Subcutaneous abdominal adipose tissue (tissue), 5 donors: ENCODE measurements at regions not wholly inside any gene's neighbourhood (a gene's known extent, or its start where the extent isn't known, plus 50 kb on each side); places are given as distances from the start of the nearest gene placed in this dataset.

Source experiments
- H3K27ac ChIP-seq: one replicate; pipeline ENCODE4 v1.7.0; 2013; ENCODE audit warnings: low read depth, mild to moderate bottlenecking, inconsistent platforms, low read length, moderate library complexity
- H3K27me3 ChIP-seq, 5 donors: one replicate each; pipeline ENCODE4 v1.7.0; 2013; ENCODE audit warnings: low read length in 5 of 5, inconsistent platforms in 1 of 5; ENCODE audit not compliant: control insufficient read depth in 5 of 5, insufficient read depth in 4 of 5
- H3K36me3 ChIP-seq, 5 donors: one replicate each; pipeline ENCODE4 v1.7.0; 2013; ENCODE audit warnings: low read length in 5 of 5; ENCODE audit not compliant: control insufficient read depth in 5 of 5, insufficient read depth in 5 of 5
- H3K4me1 ChIP-seq, 5 donors: one replicate each; pipeline ENCODE4 v1.7.0; 2013; ENCODE audit warnings: low read length in 5 of 5, mild to moderate bottlenecking in 3 of 5, moderate library complexity in 1 of 5; ENCODE audit not compliant: control insufficient read depth in 5 of 5, insufficient read depth in 5 of 5
- H3K4me3 ChIP-seq, 5 donors: one replicate each; pipeline ENCODE4 v1.7.0; 2013; ENCODE audit warnings: low read length in 5 of 5, low read depth in 1 of 5
- H3K9ac ChIP-seq, 5 donors: one replicate each; pipeline ENCODE4 v1.7.0; 2013; ENCODE audit warnings: low read length in 5 of 5, mild to moderate bottlenecking in 4 of 5, moderate library complexity in 3 of 5
- H3K9me3 ChIP-seq, 5 donors: one replicate each; pipeline ENCODE4 v1.7.0; 2013; ENCODE audit warnings: low read length in 5 of 5; ENCODE audit not compliant: control insufficient read depth in 5 of 5
- donor health status: healthy.
- donor health status: healthy.
- donor health status: healthy.
- donor health status: healthy.
- donor health status: healthy.

DNA sequence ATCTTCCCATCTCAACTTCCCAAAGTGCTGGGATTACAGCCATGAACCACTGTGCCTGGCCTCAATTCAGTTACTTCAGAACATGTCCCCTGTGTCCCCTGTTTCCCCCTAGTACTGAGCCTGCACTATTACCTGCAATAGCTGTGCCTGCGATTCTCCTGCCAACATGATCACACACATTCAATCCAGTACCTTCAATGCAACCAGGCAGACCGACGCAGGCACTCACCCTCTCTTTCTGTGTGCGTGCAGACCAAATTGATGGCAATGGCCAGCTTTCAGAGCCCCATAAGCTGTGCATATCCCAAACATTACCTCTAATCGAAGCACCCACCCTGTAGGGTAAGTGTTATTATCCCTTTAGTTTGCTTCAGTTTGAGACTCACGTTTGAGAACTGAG lies 73.0 kb upstream of the EPHB3 start:
- Histone ChIP-seq H3K4me1 (peaks cover 0 to 8% (median 0%) of the 10 kb centered on the region in 5 donors), H3K27me3 (peaks cover 9 to 24% (median 14%) of the 10 kb centered on the region in 5 donors), H3K9ac (no peak overlapping the region), H3K36me3 (no peaks in the 10 kb centered on the region), H3K27ac (no peak overlapping the region), H3K4me3 (no peak overlapping the region), H3K9me3 (no peaks in the 10 kb centered on the region)

DNA sequence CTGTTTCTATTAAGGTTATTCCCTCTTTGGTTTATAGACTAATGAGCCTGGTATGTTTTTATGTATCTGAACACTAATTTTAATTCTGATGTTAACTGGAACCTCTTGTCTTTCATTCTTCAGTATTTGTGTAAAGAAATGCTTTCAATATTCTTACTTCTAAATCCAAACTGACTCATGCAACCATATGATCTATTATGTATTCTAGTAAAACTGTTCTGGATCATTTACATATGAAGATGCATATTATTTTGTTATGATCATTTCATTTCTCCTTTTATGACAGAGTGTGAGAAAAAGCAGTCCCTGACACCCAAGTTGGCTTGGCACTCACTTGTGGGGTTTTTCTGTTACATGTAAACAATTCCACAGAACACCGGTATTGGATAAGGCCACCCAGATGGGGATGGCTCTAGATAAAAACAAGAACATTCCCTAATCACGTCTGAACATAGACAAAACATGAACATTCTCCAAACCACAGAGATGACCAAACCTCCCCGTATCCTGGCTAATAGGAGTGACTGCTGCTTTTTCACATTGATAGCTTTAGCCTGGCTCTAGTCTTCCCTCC lies 72.2 kb upstream of the EPHB3 start:
- Histone ChIP-seq H3K4me1 (peaks cover 0 to 11% (median 0%) of the 10 kb centered on the region in 5 donors), H3K9ac (no peak overlapping the region), H3K27ac (no peak overlapping the region), H3K4me3 (no peak overlapping the region), H3K9me3 (no peaks in the 10 kb centered on the region), H3K36me3 (no peaks in the 10 kb centered on the region), H3K27me3 (peaks cover 11 to 30% (median 17%) of the 10 kb centered on the region in 5 donors)

DNA sequence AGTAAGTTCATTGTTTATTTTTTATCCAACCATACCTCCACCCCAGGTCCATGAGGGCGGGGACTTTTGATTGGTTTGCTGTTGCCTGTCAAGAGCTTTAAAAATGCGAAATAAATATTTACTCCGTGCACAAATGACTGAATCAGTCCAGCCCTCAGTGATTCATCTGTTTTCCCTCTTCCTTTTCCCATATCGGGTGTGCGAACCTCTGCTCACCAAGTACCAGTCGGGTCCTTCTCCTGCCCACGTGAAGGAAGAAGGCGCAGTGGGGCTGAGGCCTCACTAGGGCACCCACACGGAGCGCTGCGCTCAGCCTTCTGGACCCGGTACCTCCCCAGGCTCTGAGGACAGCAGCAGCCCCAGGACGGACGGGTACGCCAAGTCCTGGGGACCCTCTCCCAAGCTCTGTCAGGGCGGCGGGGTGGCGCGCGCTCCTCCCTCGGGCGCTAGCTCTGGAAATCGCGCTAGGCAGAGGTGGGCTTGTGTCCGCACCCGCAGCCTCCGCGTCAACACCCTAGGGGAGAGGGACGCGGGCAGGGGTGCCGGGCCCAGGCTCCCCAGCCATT lies 70.5 kb upstream of the EPHB3 start:
- Histone ChIP-seq H3K4me3 (no peak overlapping the region), H3K36me3 (no peaks in the 10 kb centered on the region), H3K4me1 (peaks cover 0 to 11% (median 0%) of the 10 kb centered on the region in 5 donors), H3K27ac (no peak overlapping the region), H3K27me3 (peaks cover 11 to 30% (median 17%) of the 10 kb centered on the region in 5 donors), H3K9ac (no peak overlapping the region), H3K9me3 (no peaks in the 10 kb centered on the region)

DNA sequence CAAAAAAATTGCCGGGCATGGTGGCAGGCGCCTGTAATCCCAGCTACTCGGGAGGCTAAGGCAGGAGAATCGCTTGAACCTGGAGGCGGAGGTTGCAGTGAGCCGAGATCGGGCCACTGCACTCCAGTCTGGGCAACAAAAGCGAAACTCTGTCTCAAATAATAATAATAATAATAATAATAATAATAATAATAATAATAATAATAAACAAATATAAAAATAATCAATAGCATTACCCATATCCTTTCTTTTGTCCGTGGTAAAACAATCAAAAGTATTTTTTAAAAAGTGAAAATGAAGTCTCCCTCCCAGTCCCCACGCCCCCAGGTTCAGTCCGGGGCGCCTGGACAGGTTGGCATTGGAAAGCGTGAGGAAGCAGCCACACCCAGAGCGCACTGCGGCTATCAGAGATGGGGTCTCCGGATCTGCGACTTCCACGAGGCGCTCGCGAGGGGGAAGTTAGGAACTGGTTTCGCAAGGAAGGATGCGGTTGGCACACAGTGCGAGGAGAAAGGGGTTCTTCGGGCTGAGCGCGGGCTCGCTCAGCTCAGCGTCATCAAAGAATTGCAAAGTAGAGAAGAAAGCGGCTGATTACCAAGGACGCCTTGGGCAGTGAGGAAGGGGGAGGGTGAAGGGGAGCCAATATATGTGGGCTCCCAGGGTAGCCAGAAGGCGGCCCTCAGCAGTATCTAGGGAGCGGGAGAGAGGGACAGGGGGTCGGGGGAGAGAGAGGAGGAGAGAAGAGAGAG lies 69.5 kb upstream of the EPHB3 start:
- H3K36me3 ChIP-seq, result no peaks in the 10 kb centered on the region
- H3K27ac ChIP-seq, result no peak overlapping the region
- H3K9ac ChIP-seq, result no peak overlapping the region
- H3K4me1 ChIP-seq, result peaks cover 0 to 11% (median 0%) of the 10 kb centered on the region in 5 donors
- H3K9me3 ChIP-seq, result no peaks in the 10 kb centered on the region
- peak overlapping the region in 1 of 5 donors; percentile 9 for H3K4me3 ChIP-seq
- H3K27me3 ChIP-seq, result peaks cover 11 to 30% (median 17%) of the 10 kb centered on the region in 5 donors

DNA sequence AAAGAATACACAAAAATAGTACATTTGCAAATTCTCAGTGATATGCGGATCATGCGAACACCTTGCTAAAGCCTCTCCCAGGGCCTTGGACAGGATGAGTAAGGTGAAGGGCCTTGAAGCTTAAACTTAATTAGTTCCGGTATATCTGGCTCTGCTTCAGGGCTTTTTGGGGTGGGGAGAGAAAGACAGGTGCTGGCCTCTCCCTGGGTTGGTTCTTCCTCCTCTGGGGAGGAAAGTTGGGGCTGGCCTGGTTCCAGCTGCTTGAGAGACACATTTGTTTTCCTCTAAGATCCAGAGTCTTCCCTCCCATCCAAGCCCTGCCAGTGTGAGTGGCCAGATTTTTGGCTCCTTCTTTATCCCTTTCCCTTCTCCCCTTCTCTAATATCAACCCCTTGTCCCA lies 64.7 kb upstream of the EPHB3 start:
- H3K36me3 ChIP-seq, result no peaks in the 10 kb centered on the region

DNA sequence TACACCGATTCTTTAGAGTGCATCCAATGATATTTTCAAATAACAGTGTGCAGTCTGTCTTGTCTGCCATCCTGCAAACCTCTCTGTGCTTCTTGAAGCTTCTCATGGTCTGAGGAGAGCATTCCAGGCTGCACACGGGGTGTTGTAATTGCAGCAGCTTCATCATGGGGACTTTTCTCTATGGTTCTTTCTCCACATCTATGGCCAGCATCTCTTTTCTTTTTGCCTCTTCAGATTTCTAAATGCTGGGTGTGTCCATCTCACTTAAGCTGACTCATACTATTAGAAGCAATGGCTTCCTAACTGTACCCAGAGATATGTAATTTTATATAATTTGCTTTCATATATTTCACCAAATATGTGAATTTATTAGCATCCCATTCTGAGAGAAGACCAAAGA lies 63.8 kb upstream of the EPHB3 start:
- Histone ChIP-seq H3K9me3 (peaks cover 0 to 8% (median 4%) of the 10 kb centered on the region in 5 donors), H3K4me1 (peaks cover 0 to 4% (median 0%) of the 10 kb centered on the region in 5 donors), H3K27me3 (peaks cover 0 to 23% (median 3%) of the 10 kb centered on the region in 5 donors), H3K9ac (no peak overlapping the region), H3K36me3 (no peaks in the 10 kb centered on the region), H3K27ac (no peak overlapping the region), H3K4me3 (no peak overlapping the region)

More for the DNA sequence above, 64.7 kb upstream of the EPHB3 start:
- Histone ChIP-seq H3K9ac (no peak overlapping the region), H3K27me3 (peaks cover 5 to 23% (median 8%) of the 10 kb centered on the region in 5 donors), H3K4me1 (peaks cover 0 to 11% (median 0%) of the 10 kb centered on the region in 5 donors), H3K27ac (no peak overlapping the region), H3K4me3 (no peak overlapping the region), H3K9me3 (peaks cover 0 to 2% (median 0%) of the 10 kb centered on the region in 5 donors)

DNA sequence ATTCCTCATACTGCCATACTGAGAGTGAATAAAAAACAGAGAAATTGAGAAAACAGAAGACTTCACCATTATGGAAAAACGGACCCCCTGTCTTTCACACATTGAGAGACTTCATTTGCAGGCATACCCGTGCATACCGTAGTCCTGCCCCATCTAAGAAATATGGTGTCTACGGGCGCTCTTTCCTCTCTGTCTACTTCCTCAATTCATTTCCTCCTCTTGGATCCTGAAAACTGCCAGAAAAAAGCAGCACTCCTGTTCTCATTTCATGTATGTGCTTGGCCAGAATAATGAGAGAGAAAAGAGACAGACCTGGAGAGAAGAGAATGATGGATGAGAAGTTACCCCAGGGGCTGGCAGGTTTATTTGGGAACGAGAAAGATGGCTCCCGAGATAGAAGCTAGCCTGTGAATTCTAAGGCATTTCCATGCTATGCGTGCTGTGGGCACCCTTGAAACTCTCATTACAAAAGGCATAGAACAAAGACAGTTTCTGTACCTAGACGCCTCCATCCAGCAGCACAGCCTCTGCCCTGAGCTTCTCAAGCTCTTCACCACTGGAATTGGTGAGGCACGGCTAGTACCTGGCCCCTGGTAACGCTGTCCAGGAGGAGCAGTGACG lies 62.5 kb upstream of the EPHB3 start:
- Histone ChIP-seq H3K4me1 (no peaks in the 10 kb centered on the region), H3K27me3 (peaks cover 0 to 12% (median 2%) of the 10 kb centered on the region in 5 donors), H3K9ac (no peak overlapping the region)

DNA sequence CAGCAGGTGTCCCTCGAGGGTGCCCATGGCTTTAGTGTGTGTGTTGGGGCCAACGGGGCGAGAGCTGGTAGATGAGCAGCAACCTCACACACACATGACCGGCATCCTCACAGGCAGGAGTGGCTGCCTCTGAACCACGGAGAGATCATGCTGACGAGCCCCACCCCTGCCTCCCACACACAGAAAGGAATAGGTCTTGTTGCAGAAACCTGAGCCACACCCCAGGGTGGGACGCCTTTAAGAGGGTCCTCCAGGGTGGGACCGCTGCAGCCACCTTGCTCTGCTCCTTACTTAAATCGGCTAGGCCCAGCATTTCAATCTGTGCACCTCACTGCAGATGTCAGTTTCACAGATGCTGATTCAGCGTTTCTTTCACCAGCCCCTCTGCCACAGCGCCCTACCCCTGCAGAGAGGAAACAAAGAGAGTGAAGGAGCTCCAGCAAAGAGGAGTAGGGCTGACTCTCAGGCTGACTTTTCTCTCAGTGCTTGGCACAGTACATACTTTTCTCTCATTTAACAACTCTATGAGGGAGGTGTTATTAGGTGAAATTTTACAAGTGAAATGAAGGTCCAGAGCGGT lies 61.2 kb upstream of the EPHB3 start:
- Histone ChIP-seq H3K27me3 (peaks cover 0 to 12% (median 2%) of the 10 kb centered on the region in 5 donors), H3K9ac (no peak overlapping the region), H3K4me1 (no peaks in the 10 kb centered on the region), H3K27ac (no peak overlapping the region), H3K4me3 (no peak overlapping the region), H3K36me3 (no peaks in the 10 kb centered on the region), H3K9me3 (peaks cover 0 to 8% (median 4%) of the 10 kb centered on the region in 5 donors)

More for the DNA sequence above, 62.5 kb upstream of the EPHB3 start:
- Histone ChIP-seq H3K9me3 (peaks cover 0 to 8% (median 4%) of the 10 kb centered on the region in 5 donors), H3K4me3 (no peak overlapping the region), H3K27ac (no peak overlapping the region), H3K36me3 (no peaks in the 10 kb centered on the region)

DNA sequence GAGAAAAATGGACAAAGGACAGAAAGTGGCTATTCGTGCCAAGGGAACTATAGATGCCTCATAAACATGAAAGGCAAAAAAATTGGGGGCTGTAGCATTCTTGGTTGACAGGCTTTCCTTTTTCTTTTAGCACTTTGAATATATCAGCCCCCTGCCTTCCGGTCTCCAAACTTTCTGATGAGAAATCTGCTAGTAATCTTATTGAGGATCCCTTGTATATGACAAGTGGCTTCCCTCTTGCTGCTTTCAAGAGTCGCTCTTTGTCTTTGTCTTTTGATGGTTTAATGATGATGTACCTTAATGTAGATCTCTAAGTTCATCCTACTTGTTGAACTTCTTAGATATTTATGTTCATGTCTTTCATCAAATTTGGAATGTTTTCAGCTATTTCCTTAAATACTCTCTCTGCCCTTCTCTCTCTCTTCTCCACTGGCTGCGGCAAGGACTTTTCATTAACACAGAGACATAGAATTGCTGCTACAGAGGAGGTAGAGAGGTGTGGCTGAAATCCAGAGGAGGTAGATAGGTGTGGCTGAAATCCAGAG lies 59.4 kb upstream of the EPHB3 start:
- H3K36me3 ChIP-seq, result no peaks in the 10 kb centered on the region

More for the DNA sequence above, 59.4 kb upstream of the EPHB3 start:
- no peaks in the 10 kb centered on the region for H3K4me1 ChIP-seq
- H3K27ac ChIP-seq, result no peak overlapping the region
- H3K9ac ChIP-seq, result no peak overlapping the region
- H3K27me3 ChIP-seq, result peaks cover 0 to 12% (median 2%) of the 10 kb centered on the region in 5 donors
- H3K4me3 ChIP-seq, result no peak overlapping the region
- H3K9me3 ChIP-seq, result peaks cover 0 to 8% (median 4%) of the 10 kb centered on the region in 5 donors
